NCI-H82 treated with DMSO at 0.1 percent for 48 hours (cell line): ENCODE measurements at regions not wholly inside any gene's neighbourhood (a gene's known extent, or its start where the extent isn't known, plus 50 kb on each side); places are given as distances from the start of the nearest gene placed in this dataset.

ENCODE experiments used
- DNase-seq: peaks from one replicate; lab custom pipeline; 2025; ENCODE audit not compliant: unreplicated experiment; lab: John Stamatoyannopoulos, UW

- DNase-seq: no peak
These were observed 78.2 kb downstream of the FBXO5 start for GRCh38 chr6:152904678-152905077.

- DNase-seq: no peak
These were observed 77.1 kb downstream of the FBXO5 start for GRCh38 chr6:152905551-152906299.

GRCh38 chr6:152909241-152909640 lies 73.6 kb downstream of the FBXO5 start:
- no peak for DNase-seq

- DNase-seq: no peak
These were observed 66.8 kb downstream of the FBXO5 start for GRCh38 chr6:152916035-152916434.

GRCh38 chr6:152918991-152919390 lies 63.9 kb downstream of the FBXO5 start:
- no peak for DNase-seq

GRCh38 chr6:152920016-152920415 lies 62.8 kb downstream of the FBXO5 start:
- DNase-seq: no peak
